B cell (primary cell): ENCODE measurements at regions not wholly inside any gene's neighbourhood (a gene's known extent, or its start where the extent isn't known, plus 50 kb on each side); places are given as distances from the start of the nearest gene placed in this dataset.

ENCODE experiments used
- ATAC-seq: fragments of 200-7000 bp; cut with Tn5 transposase; one replicate; pipeline ENCODE4 v1.10.0; 2021; ENCODE audit warnings: low read depth, mild to moderate bottlenecking, moderate number of reproducible peaks, moderate library complexity
- CTCF ChIA-PET: fragments of 350-600 bp; sonication (Branson Sonifier 250); formaldehyde crosslinking; loops from one replicate; lab custom pipeline; 2021; ENCODE audit warnings: antibody characterized with exemption, inconsistent platforms; lab: Charles Lee
- POLR2A ChIA-PET: fragments of 350-600 bp; sonication (Branson Sonifier 250); formaldehyde crosslinking; loops from one replicate; lab custom pipeline; 2021; ENCODE audit warnings: antibody characterized with exemption; lab: Charles Lee
- DNase-seq: peaks from one replicate; pipeline ENCODE4 v3.0.0; 2013
- H2AFZ ChIP-seq: 2 replicates; pipeline ENCODE4 v1.6.1; 2012; ENCODE audit warnings: mild to moderate bottlenecking, low read depth, low read length; ENCODE audit not compliant: insufficient read depth, poor library complexity, severe bottlenecking
- H3K27ac ChIP-seq, 2 donors: 1 replicate in 1 of 2; 2 replicates in 1 of 2; pipeline ENCODE4 v1.5.1; 2012 to 2013; ENCODE audit warnings: low read length in 2 of 2, mild to moderate bottlenecking in 2 of 2, moderate library complexity in 1 of 2
- H3K27me3 ChIP-seq, 4 experiments: fragments of 200-600 bp in 1 of 4; sonication (generic) in 1 of 4; replicated peaks in 1 of 4; 1 replicate in 2 of 4; 2 replicates in 2 of 4; pipeline versions ENCODE4 v1.6.1 to v1.7.0; 2013 to 2016; ENCODE audit warnings: low read length in 3 of 4, mild to moderate bottlenecking in 2 of 4, mixed read lengths in 1 of 4, moderate library complexity in 1 of 4; ENCODE audit not compliant: insufficient read depth in 4 of 4, control insufficient read depth in 3 of 4; ENCODE audit errors: control extremely low read depth in 1 of 4
- H3K36me3 ChIP-seq, 2 experiments: replicated peaks in 1 of 2; 1 replicate in 1 of 2; 2 replicates in 1 of 2; pipeline versions ENCODE4 v1.6.1 to v1.7.1; 2013; ENCODE audit warnings: low read length in 1 of 2; ENCODE audit not compliant: insufficient read depth in 2 of 2, control insufficient read depth in 1 of 2; ENCODE audit errors: control extremely low read depth in 1 of 2, extremely low read depth in 1 of 2
- H3K4me1 ChIP-seq, 2 donors: fragments of 200-600 bp in 1 of 2; sonication (generic) in 1 of 2; 1 replicate in 1 of 2; 2 replicates in 1 of 2; pipeline versions ENCODE4 v1.5.1 to v1.6.1; 2013 to 2017; ENCODE audit warnings: low read length in 2 of 2; ENCODE audit not compliant: control insufficient read depth in 2 of 2, insufficient read depth in 2 of 2
- H3K4me2 ChIP-seq: replicated peaks from 2 replicates; pipeline ENCODE3; 2012; ENCODE audit warnings: mild to moderate bottlenecking, low read depth, low read length; ENCODE audit not compliant: poor library complexity, severe bottlenecking
- H3K4me3 ChIP-seq, 5 experiments: fragments of 200-600 bp in 1 of 5; sonication (generic) in 1 of 5; 1 replicate in 3 of 5; 2 replicates in 2 of 5; pipeline versions ENCODE4 v1.5.1 to v1.7.0; 2011 to 2016; ENCODE audit warnings: low read length in 4 of 5, mild to moderate bottlenecking in 4 of 5, low read depth in 2 of 5, control low read depth in 1 of 5, moderate library complexity in 1 of 5; ENCODE audit not compliant: insufficient read depth in 1 of 5; ENCODE audit errors: control extremely low read depth in 1 of 5, extremely low read depth in 1 of 5
- H3K79me2 ChIP-seq: fragments of 200-600 bp; sonication (generic); one replicate; pipeline ENCODE4 v1.6.0; 2016; ENCODE audit warnings: low read length; ENCODE audit not compliant: control insufficient read depth, insufficient read depth
- H3K9ac ChIP-seq: fragments of 200-600 bp; sonication (generic); 2 replicates; pipeline ENCODE4 v1.6.1; 2017; ENCODE audit warnings: mild to moderate bottlenecking, low read length, moderate library complexity
- H3K9me3 ChIP-seq, 3 donors: one replicate each; pipeline versions ENCODE4 v1.6.1 to v1.7.1; 2013; ENCODE audit warnings: low read length in 2 of 3; ENCODE audit not compliant: control insufficient read depth in 2 of 3, insufficient read depth in 1 of 3; ENCODE audit errors: control extremely low read depth in 1 of 3
- H4K20me1 ChIP-seq: 2 replicates; pipeline ENCODE4 v1.6.0; 2012; ENCODE audit warnings: mild to moderate bottlenecking, low read length; ENCODE audit not compliant: insufficient read depth, control insufficient read depth, poor library complexity, severe bottlenecking
- H3K27ac Mint-ChIP-seq: one replicate; pipeline ENCODE4 v1.8.0; 2021; ENCODE audit warnings: mixed read lengths
- H3K27me3 Mint-ChIP-seq: one replicate; pipeline ENCODE4 v1.8.0; 2021; ENCODE audit warnings: mixed read lengths
- H3K4me1 Mint-ChIP-seq: one replicate; pipeline ENCODE4 v1.8.0; 2021; ENCODE audit warnings: mixed read lengths
- H3K4me3 Mint-ChIP-seq: one replicate; pipeline ENCODE4 v1.8.0; 2021; ENCODE audit warnings: mixed read lengths
- H3K9me3 Mint-ChIP-seq: one replicate; pipeline ENCODE4 v1.8.0; 2022; ENCODE audit warnings: mixed read lengths; ENCODE audit not compliant: insufficient read depth
- EZH2 ChIP-seq: IDR thresholded peaks from 2 replicates; pipeline ENCODE4 v1.6.1; 2012; ENCODE audit warnings: borderline replicate concordance, low read depth, mild to moderate bottlenecking, moderate library complexity, low read length; ENCODE audit not compliant: insufficient read depth, poor library complexity, severe bottlenecking
- WGBS: methylation state at CpG from one replicate; pipeline ENCODE4 v1.1.5; 2013; ENCODE audit warnings: missing lambda C conversion rate; ENCODE audit not compliant: insufficient coverage; 5-methylcytosine and 5-hydroxymethylcytosine counted together
- intact Hi-C: fragments of 100-400 bp; cut with micrococcal nuclease; formaldehyde crosslinking; loops from one replicate; pipeline ENCODE4 v1.10.0; 2022
- TF ChIP-seq, protein P1 (sequence below): fragments of 200-600 bp; IDR thresholded peaks from one replicate; pipeline ENCODE4 v1.8.0; 2022; ENCODE audit warnings: antibody characterized with exemption, mild to moderate bottlenecking

DNA sequence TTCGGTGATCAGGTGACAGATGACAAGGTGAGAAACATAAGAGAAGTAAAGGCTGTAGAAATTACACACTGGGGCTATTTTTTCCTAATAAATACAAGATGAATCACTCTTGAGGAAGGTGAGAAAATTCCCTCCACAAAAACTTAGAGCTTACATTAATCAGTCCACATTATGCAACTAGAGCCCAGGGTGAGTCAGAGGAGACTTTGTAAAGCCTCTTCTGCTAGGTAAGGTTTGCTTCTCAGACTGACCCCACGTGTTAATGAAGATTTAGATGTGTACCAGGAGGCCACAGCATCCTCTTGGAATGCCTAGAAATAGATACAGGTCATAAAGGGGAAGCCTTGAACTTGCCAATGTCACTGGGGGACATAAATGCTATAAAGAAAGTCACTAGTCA lies 396.0 kb upstream of the SMIM31 start:
- no peaks in the 10 kb centered on the region for H3K27me3 ChIP-seq
- ATAC-seq: no peak
- no peak overlapping the region for H3K4me2 ChIP-seq
- Mint-ChIP-seq H3K27ac (no peak overlapping the region), H3K4me3 (no peak overlapping the region), H3K4me1 (no peaks in the 10 kb centered on the region), H3K27me3 (no peaks in the 10 kb centered on the region), H3K9me3 (no peaks in the 10 kb centered on the region)
- no peak overlapping the region for H3K4me3 ChIP-seq
- no CpG with 5 or more reads among the region's 2 CpGs for WGBS
- H4K20me1 ChIP-seq: no peaks in the 10 kb centered on the region
- POLR2A ChIA-PET: no interaction called here
- DNase-seq: no peak
- no peaks in the 10 kb centered on the region for H3K4me1 ChIP-seq
- CTCF ChIA-PET: no interaction called here
- no peak overlapping the region for H3K27ac ChIP-seq
- no peak overlapping the region for H3K9ac ChIP-seq
- no peaks in the 10 kb centered on the region for H3K36me3 ChIP-seq
- TF ChIP-seq, protein P1, sequence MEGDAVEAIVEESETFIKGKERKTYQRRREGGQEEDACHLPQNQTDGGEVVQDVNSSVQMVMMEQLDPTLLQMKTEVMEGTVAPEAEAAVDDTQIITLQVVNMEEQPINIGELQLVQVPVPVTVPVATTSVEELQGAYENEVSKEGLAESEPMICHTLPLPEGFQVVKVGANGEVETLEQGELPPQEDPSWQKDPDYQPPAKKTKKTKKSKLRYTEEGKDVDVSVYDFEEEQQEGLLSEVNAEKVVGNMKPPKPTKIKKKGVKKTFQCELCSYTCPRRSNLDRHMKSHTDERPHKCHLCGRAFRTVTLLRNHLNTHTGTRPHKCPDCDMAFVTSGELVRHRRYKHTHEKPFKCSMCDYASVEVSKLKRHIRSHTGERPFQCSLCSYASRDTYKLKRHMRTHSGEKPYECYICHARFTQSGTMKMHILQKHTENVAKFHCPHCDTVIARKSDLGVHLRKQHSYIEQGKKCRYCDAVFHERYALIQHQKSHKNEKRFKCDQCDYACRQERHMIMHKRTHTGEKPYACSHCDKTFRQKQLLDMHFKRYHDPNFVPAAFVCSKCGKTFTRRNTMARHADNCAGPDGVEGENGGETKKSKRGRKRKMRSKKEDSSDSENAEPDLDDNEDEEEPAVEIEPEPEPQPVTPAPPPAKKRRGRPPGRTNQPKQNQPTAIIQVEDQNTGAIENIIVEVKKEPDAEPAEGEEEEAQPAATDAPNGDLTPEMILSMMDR: no peak
- no peak for TF ChIP-seq EZH2
- intact Hi-C loops: no loop called here
- no peak overlapping the region for H2AFZ ChIP-seq
- no peaks in the 10 kb centered on the region for H3K9me3 ChIP-seq
- H3K79me2 ChIP-seq: no peaks in the 10 kb centered on the region

DNA sequence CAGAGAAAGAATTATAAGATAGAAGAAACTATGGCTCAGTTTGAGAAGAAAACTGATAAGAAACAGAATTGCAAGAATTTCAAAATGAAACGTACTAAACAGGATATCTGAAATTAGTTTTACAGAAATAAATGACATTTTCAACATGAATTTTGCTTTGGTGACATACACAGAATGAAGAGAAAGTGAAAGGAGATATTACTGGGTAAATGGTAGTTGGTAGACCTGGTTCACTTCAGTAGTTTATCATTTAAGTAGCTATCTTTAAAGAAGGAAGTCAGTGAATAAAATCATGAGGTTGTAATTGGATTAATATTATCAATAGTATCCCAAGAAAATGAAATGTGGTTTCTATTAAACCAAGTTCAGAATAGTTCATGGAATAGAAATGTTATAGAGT lies 395.5 kb upstream of the SMIM31 start:
- Mint-ChIP-seq H3K9me3 (no peaks in the 10 kb centered on the region), H3K4me1 (no peaks in the 10 kb centered on the region), H3K27ac (no peak overlapping the region), H3K27me3 (no peaks in the 10 kb centered on the region), H3K4me3 (no peak overlapping the region)
- no CpG with 5 or more reads among the region's 1 CpG for WGBS
- DNase-seq (no peak), ATAC-seq (no peak)
- H3K27ac ChIP-seq: no peak overlapping the region
- intact Hi-C loops: no loop called here
- CTCF ChIA-PET: no interaction called here
- H4K20me1 ChIP-seq: no peaks in the 10 kb centered on the region
- TF ChIP-seq EZH2: no peak
- TF ChIP-seq, protein P1: no peak
- no peak overlapping the region for H2AFZ ChIP-seq
- POLR2A ChIA-PET: no interaction called here
- H3K4me1 ChIP-seq: no peaks in the 10 kb centered on the region
- H3K9ac ChIP-seq: no peak overlapping the region
- no peaks in the 10 kb centered on the region for H3K79me2 ChIP-seq
- no peak overlapping the region for H3K4me3 ChIP-seq
- no peak overlapping the region for H3K4me2 ChIP-seq
- H3K27me3 ChIP-seq: no peaks in the 10 kb centered on the region
- no peaks in the 10 kb centered on the region for H3K36me3 ChIP-seq
- no peaks in the 10 kb centered on the region for H3K9me3 ChIP-seq
